ENCODE measurements at regions not wholly inside any gene's neighbourhood (a gene's known extent, or its start where the extent isn't known, plus 50 kb on each side); places are given as distances from the start of the nearest gene placed in this dataset.

DNA sequence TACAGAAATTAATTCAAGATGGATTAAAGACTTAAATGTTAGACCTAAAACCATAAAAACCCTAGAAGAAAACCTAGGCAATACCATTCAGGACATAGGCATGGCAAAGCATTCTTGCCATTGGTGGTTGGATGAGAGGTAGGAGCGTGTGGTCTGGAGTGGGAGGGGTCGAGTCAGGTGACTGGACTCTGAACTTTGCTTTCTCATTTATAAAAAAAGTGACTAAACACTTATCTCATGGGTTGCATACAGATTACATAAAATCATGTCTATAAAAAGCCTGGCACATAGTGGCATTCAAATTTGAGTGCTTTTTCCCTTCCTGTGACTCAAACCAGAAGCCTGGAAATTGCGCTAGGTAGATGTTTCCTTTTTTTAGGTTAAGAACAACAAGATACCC lies 159.7 kb upstream of the SHISA6 start:
- DNase-seq, result no peak

DNA sequence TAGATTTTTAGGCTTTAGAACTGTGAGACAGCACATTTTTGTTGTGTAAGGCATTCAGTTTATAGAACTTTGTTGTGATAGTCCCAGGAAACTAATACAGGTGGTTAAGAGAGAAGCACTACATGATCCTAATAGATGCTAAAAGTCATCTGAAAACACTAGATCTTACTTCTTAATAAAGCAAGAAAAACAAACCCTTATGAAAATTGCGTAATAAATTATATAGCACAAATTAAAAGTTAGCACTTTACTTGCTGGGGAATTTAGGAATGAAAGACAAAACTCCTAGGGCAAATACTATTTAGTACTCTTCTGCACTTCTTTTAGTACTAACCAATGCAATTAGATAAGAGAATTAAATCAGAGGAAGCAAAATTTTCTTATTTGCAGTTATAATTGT lies 163.3 kb upstream of the SHISA6 start:
- no peak for DNase-seq

DNA sequence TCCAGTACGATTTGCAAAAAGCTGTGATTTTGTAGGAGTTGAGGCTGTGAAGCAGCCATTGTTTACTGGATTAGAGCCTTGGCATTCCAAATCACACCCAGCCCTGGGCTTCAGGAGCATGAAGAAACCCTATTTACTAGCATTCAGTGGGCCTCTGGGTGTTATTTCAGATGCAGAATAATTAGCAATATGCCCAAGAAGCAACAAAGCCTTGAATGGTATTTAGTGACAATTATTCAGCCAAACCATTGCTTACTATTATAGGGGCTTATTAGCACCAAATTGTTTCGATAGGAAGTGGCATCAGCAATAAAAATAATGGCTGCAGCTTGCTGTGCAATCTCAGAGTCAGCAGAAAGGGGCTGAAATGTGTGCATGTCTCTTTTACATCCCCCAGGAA lies 166.6 kb upstream of the SHISA6 start:
- no peak for DNase-seq

DNA sequence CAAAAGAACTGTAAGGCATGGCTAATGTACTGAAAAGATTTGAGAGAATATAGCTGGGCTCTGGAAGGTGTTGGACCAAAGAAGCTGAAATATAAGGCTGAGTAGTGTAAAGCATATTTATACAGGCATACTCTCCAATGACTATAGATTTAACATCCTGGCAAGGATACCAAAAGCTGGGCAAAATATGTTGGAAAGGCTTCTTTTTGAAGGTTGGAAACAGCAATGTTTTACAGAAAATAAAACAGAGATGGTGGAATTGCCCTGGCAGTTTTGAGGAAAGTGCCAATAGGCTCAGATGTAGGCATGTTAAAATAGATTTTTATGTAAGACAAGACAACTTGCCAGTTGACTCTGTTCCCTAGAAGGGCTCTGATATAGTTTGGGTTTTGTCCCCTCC lies 184.1 kb upstream of the SHISA6 start:
- no peak for DNase-seq

DNA sequence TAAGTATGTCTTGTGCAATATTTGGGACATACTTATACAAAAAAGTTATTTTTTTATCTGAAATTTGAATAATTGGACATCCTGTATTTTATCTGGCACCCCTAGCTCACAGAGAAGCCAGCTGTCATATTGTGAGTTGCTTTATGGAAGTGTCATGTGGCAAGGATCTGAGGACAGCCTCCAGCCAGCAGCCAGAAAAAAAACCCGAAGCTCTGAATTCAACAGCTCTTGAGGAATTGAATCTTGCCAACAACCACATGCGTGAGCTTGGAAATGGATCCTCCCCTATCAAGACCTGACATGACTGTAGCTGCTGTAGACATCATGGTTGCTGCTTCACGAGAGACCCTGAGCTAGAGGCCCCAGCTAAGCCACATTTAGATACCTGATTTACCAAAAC lies 187.2 kb upstream of the SHISA6 start:
- DNase-seq, result no peak

DNA sequence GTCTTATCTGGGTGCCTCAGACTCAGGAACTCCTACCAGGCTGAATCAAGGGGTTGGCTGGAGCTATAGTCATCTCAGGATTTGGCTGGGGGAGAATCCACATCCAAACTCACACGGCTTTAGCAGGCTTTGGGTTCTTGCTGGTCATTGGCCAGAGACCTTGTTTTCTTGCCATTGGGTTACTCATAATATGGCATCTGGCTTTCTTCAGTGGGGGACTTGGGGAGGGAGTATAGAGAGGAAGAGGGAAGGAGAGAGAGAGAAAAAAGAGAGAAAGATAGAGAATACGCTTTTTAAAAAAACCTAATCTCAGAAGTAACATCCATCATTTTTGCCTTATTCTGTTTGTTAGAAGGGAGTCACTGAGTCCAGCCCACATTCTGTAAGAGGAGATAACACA lies 191.5 kb upstream of the SHISA6 start:
- no peak for DNase-seq

DNA sequence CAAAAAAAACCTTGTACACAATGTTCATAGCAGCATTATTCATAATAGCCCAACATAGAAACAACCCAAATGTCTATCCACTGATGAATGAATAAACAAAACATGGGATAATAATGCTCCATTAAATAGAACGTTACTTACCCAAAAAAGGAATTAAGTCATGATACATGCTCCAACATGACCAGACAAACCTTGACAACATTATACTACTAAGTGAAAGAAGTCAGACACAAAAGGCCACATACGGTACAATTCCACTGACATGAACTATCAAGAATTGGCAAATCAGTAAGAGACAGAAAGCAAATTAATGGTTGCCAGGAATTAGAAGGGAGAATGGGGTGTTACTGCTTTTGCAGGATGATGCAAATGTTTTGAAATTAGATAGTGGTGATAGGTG lies 193.8 kb upstream of the SHISA6 start:
- no peak for DNase-seq

DNA sequence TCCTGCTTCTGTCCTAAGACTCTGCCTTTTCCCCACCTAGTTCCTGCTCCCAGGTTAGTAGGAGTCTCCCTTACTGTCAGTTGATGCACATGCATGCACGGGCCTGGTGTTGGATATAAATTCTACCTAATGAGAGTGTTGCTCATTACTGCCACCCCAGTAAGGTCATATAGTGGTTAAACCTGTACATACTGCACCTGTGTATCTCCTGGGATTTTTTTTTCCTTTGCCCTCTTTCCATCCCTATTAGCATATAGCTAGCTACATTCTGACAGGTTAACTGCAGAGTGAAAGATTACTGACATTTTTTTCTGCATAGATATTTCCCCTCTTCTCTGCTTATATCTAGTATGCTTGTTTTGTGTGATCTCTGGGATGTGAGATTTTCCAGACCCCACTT lies 201.5 kb upstream of the PIRT start:
- DNase-seq, result no peak

DNA sequence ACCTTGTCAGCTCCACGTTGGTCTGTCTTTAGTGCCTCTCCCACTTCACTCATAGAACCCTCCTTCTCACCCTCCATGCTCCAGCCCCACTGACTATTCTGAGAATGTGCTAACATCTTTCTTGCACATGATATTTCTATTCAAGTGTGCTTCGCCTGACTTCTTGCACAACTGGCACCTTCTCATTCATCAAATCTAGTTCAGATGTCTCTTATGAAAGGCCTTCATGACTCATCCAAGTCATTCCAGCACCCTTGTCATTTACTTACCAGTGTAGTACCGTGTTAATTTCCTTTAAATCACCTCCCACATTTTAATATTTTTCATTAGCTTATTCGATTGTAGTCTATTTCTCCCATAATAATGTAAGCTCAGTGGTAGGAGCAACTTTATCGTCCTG lies 197.8 kb upstream of the PIRT start:
- DNase-seq, result peak; percentile 89

DNA sequence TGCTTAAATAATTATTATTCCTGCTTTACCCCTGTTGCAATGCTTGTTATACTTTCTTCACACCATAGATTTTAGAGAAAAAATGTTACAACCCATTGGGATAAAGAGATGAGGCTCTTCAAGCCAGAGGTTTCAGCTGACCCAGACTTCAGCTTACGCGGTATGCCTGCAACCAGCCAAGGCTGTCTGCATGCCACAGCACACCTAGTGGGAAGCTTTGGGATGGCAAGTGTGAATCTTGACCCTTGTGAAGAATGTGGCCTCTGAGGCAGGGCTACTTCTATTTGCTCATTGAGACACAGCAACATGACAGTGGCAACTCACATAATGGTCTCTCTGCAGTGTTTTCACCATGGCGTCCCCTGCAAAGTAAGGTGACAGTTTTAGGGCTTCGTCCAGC lies 193.9 kb upstream of the PIRT start:
- DNase-seq, result no peak

DNA sequence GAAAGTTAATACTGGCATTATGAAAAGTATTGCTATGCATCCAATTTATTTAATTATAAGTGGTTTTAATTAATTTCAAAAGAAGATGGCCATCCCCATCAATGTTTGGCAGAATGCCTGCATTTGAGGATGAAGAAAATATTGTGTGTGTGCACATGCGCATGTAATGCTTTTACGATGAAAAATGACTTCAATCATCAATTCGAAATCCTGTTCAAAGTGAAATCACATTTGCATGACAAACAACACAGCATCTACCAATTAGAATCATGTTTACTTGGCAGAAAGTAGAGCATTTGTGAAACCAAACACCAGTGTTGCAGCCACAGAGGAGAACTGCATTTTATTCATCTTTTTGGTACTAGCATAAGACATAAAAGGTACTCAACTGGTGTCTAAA lies 191.9 kb upstream of the PIRT start:
- peak; percentile 94 for DNase-seq

DNA sequence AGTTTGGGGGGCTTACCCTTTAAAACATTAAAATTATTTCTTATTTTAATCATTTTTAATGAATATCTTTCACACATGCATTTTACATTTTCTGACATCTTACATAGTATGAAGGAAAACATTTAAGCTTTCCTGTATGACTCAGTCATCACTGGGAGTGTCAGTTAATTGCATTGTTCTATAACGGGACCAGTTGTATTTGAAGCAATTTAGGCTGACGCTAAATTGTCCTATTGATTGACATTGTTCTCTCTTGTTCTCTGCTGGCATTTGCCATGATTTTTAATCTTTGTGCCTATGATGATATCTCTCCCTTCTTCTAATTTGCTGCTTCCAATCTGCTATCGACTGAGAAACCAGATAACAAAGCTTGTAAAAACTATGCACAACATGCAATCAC lies 190.5 kb upstream of the PIRT start:
- DNase-seq, result no peak

DNA sequence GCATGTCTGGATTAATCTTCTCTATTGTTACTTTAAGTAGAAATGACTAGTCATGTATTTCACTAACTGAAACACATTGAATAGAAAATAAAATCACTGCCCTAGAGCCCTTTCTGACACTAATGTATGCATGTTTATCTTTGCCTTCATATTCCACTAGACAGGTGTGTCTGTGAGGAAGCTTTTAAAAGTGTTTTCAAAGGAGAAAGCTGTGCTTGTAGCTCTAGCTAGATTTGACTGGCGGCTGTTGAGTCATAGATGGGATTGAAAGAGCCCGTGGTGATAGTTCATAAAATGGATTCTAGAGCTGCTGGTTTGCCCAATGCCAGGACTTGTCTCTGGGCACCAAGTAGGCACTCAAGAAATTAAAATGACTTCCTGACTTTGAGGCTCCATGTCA lies 189.0 kb upstream of the PIRT start:
- DNase-seq, result no peak

DNA sequence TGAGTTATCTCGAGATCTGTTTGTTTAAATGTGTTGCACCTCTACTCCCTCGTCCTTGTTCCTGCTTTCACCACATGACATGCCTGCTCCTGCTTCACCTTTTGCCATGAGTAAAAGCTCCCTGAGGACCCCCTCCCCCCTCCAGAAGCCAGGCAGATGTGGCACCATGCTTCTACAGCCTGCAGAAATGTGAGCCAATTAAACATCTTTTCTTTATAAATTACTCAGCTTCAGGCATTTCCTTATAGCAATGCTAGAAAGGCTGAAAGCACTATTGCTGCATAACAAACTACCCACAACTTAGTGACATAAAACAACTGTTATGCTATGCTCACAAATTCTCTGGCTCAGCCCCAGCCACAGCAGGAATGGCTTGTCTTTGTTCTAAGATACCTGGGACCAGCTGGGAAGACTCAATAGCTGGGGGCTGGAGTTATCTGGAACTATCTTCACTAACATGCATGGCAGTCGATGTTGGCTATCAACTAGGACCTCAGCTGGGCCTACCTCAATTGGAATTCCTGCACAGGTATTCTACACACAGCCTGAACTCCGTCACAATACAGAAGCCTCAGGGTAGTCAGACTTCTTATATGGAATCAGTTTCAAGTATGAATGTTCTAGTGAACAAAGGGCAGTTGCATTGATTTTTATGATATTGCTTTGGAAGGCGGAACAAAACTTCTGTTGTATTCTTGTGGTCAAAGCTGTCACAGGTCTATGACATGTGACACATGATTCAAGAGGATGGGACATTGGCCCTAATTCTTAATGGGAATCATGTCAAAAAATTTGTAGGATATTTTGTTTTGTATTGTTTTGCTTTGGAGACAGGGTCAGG lies 186.0 kb upstream of the PIRT start:
- peak; percentile 84 for DNase-seq

DNA sequence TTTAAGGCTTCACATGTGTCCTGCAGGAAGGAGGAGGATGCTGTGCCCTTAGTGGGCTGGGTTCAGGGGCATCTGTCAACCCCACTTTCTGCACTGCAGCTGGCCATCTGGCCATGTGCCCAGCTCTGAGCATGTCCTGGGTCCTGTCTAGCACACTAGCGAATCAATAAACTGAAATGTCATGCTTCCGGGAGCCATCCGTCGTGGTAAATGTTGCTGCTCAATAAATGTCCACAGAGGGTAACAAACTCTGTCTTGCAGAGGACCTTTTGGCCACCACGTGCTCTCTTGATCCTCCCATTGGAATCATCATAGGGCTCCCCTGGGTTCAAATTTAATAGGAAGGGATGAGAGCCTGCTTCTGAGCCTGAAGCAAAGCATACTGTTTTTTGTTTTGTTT lies 168.6 kb upstream of the PIRT start:
- no peak for DNase-seq

DNA sequence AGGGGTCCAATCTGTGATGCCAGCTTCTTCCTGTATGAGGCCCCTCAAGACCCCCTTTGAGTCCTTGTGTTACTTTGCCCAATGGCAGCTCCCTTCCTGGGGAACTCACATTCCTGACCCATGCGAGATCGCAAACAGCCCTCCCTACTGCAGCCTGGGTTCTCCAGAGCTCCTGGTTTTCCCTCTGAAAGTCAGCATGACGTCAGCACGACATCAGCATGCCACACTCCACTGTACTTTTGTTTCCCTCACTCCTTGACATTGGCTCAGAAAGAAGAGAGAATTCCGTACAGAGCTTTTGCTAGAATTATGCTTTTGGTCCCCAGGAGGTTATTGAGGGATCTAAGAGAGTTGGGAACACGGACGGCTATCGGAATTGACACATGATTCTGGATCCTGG lies 168.1 kb upstream of the PIRT start:
- no peak for DNase-seq

DNA sequence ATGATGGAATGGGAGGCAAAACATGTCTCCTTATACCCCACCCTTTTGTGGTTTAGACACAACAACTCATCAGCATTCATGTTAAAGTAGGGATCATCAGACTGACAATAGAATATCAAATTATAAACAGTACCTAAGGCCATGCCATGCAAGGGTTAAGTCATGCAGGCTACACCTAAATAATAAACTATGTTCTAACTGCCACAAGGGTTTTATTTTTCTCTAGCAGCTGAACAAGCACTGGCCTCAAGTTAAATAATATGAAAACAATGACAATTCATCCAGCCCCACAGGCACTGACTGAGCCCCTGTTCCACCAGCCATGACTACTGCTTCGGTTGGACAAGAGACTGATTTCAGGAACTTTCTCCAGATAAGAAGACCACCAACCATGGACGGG lies 164.5 kb upstream of the PIRT start:
- DNase-seq, result no peak

DNA sequence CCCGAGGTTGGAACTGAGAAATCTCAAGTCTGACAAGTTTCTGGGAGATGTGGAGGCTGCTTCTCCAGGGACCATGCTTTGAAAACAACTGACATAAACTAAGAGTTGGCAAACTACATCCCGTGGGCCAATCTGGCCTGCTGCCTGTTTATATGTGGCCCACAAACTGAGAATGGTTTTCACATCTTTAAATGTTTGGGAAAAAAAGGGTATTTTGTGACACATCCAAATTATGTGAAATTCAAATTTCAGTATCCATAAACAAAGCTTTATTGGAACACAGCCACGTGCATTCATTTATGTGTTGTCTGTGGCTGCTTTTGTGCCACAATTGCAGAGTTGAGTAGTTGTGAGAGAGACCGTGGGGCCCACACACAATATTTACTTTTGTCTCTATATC lies 163.8 kb upstream of the PIRT start:
- DNase-seq, result no peak

DNA sequence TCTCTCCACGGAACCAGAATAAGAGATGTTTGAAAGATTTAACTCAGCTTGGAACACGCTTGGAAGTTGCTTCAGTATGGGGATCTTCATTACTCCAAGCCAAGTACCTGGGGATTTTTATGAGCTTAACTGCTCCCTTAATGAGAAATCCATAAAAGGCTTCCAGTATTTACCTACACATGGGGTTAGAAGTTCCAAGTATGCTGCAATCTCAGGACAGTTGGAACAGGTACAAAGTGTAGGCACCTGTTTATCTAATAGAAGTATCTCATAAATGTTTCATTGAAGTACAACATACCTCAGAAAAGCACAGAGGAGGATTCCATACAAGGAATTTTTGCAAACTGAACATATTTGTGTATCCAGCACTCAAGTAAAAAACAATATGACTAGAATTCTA lies 161.6 kb upstream of the PIRT start:
- no peak for DNase-seq

DNA sequence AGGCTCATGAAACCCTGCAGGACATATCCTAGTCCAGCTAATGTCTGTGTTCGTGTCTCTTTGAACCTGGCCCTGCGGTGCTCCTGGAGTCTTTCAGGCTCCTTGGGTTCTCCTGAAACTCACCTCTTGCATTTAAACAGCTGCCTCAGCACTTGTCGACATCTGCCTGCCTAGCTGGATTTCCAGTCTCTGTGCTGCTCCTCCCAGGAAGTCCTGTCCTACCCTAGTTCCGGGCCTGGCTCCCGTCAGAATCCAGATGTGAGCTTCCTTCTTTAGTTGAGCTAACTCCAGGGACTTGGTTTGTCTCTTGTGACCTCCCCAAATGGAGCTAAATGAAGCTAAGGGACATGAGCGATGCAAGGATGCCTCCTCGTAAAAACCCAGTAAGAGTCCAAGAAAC lies 155.2 kb upstream of the PIRT start:
- DNase-seq, result peak; percentile 78

DNA sequence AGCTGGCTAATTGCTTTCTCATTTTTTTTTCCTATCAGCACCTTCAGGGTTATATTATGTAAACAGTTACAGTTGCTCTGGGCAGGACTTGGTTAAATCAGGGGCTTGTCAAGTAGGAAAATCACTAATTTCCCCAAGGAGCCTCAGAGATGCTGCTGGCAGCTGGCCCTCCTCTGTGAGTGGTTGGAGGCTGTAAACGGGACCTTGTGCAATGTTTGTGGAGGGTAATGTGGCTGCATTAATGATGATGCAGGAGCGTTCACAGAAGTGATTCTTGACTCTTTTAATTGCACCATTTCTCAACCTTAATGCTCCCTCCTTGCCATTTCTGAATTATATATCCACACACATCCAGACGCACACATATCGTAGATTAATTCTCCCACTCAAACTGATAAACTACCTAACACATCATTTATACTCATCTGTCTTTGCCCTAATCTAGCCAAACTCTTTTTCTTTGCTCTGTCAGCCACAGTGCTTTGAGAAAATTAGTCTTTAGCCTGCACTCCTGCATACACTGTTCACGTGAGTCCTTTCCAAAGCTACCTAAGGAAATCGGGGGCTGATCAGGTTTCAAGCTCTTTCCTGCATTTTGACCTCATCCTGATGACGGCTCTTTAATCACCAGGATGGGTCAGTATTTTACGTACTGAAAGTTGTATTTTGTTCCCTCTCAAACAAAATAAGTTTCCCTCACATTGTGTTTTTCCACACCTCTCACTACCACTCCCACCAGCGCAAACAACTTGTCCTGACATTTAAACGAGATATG lies 154.4 kb upstream of the PIRT start:
- peak; percentile 76 for DNase-seq

DNA sequence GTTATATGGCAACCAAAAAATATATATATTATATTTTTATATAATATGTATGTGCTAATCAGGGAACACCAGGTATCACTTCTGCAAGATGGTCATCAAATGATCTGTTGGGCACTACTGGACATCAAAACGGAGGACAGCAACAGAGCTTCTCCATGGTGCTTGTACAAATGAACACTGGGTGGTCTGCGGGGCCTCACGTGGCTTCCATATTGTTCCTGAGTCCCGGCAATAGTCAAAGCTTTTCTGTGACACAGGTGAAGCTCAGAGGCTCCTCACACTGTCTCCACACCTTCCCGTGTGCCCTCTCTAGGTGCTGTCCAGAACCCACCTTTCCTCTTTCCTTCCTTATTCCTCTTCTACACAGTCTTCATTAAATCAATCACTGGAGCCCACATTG lies 149.9 kb upstream of the PIRT start:
- DNase-seq, result no peak

DNA sequence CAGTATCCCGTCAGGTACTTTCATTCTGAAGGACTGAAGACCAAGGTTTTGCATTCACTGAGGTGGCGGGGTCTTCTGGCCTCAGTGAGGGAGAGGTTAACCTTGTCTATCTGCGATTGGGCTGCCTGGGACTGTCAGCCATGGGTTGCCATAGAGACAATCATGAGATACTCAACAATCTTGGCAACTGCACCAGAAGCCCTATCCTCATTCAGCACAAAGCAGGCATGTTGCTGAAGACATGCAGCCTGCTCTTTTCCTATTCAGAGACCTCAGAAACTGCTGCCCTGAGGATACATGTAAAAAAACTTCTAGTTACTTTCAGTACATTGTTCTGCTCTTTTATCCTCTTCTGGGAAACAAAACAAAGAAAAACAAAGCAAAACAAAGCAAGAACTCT lies 146.3 kb upstream of the PIRT start:
- no peak for DNase-seq

DNA sequence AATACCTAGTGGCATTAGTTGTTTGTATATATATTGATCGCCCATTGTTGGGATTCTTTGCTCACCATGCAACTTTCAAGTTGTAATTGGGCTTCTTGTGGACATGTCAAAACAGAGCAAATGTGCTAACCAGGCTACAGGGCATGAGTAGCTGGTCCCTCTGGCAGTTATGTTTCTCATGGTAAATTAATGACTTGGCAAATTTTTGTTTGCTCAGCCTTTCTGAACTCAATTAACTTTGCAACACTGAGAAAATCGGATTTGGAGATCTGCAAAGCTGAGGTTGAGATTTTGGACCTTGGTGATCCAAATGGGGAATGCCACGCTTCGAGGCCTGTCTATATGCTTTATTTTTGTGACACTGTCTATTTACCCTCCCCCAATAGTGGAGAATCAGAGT lies 138.5 kb upstream of the PIRT start:
- DNase-seq, result no peak
